H1 (cell line): ENCODE measurements at regions not wholly inside any gene's neighbourhood (a gene's known extent, or its start where the extent isn't known, plus 50 kb on each side); places are given as distances from the start of the nearest gene placed in this dataset.

ENCODE experiments used
- CTCF ChIA-PET: fragments of 300-600 bp; sonication (Branson Sonifier 250); formaldehyde crosslinking; loops from one replicate; lab custom pipeline; 2021; ENCODE audit not compliant: partially characterized antibody; lab: Charles Lee
- POLR2A ChIA-PET: fragments of 300-600 bp; sonication (Branson Sonifier 250); formaldehyde crosslinking; loops from one replicate; lab custom pipeline; 2021; ENCODE audit warnings: inconsistent platforms; ENCODE audit not compliant: partially characterized antibody; lab: Charles Lee
- DNase-seq, 2 experiments: peaks; one replicate each; pipeline versions ENCODE4 v3.0.0 to v3.0.0-alpha.2; 2010 to 2022; ENCODE audit warnings: low spot score in 2 of 2, low read depth in 1 of 2, mixed read lengths in 1 of 2
- FAIRE-seq: peaks from 2 replicates; lab custom pipeline; 2011; peaks lifted over from hg19 to GRCh38; lab: Jason Lieb, UNC
- H2AFZ ChIP-seq: 2 replicates; pipeline ENCODE4 v1.8.1; 2012; ENCODE audit warnings: low read length, inconsistent platforms
- H2AK5ac ChIP-seq: 2 replicates; pipeline ENCODE4 v1.6.1; 2013; ENCODE audit warnings: low read depth, low read length
- H2BK120ac ChIP-seq: replicated peaks from 2 replicates; pipeline ENCODE3; 2013; ENCODE audit warnings: low read depth, low read length, inconsistent platforms
- H2BK12ac ChIP-seq: 2 replicates; pipeline ENCODE4 v1.6.1; 2013; ENCODE audit warnings: low read depth, low read length
- H2BK15ac ChIP-seq: 2 replicates; pipeline ENCODE4 v1.6.1; 2013; ENCODE audit warnings: low read length
- H2BK20ac ChIP-seq: 2 replicates; pipeline ENCODE4 v1.6.1; 2013; ENCODE audit warnings: low read length
- H2BK5ac ChIP-seq: 2 replicates; pipeline ENCODE4 v1.6.1; 2013; ENCODE audit warnings: low read depth, low read length
- H3K14ac ChIP-seq: 2 replicates; pipeline ENCODE4 v1.6.1; 2013; ENCODE audit warnings: inconsistent platforms; ENCODE audit not compliant: insufficient read length
- H3K18ac ChIP-seq: 2 replicates; pipeline ENCODE4 v1.6.1; 2013; ENCODE audit warnings: low read length; ENCODE audit errors: extremely low read depth
- H3K23ac ChIP-seq: 2 replicates; pipeline ENCODE4 v1.6.1; 2013; ENCODE audit warnings: inconsistent platforms; ENCODE audit not compliant: insufficient read length
- H3K23me2 ChIP-seq: 2 replicates; pipeline ENCODE4 v1.6.1; 2013; ENCODE audit warnings: low read depth, low read length
- H3K27ac ChIP-seq: 2 replicates; pipeline ENCODE4 v1.6.1; 2011; ENCODE audit warnings: low read depth, low read length, inconsistent platforms
- H3K27me3 ChIP-seq, 4 experiments: replicated peaks in 1 of 4; 1 replicate in 1 of 4; 2 replicates in 3 of 4; pipeline versions ENCODE4 v1.6.1 to v1.8.1; 2011 to 2013; ENCODE audit warnings: low read length in 3 of 4, mild to moderate bottlenecking in 3 of 4, inconsistent platforms in 2 of 4, mixed read lengths in 2 of 4, moderate library complexity in 1 of 4; ENCODE audit not compliant: control insufficient read depth in 3 of 4, insufficient read depth in 3 of 4; ENCODE audit errors: extremely low read depth in 1 of 4
- H3K36me3 ChIP-seq, 4 experiments: 2 replicates each; pipeline versions ENCODE4 v1.6.1 to v1.8.1; 2011 to 2013; ENCODE audit warnings: mild to moderate bottlenecking in 4 of 4, low read length in 3 of 4, moderate library complexity in 2 of 4, control low read depth in 1 of 4, inconsistent platforms in 1 of 4; ENCODE audit not compliant: insufficient read depth in 4 of 4, control insufficient read depth in 2 of 4
- H3K4ac ChIP-seq: replicated peaks from 2 replicates; pipeline ENCODE3; 2013; ENCODE audit warnings: low read length, low read depth, mixed read lengths, inconsistent platforms; ENCODE audit not compliant: insufficient read length
- H3K4me1 ChIP-seq, 4 experiments: replicated peaks in 1 of 4; 1 replicate in 1 of 4; 2 replicates in 3 of 4; pipeline versions ENCODE4 v1.6.1 to v1.8.1; 2011 to 2013; ENCODE audit warnings: low read length in 3 of 4, inconsistent platforms in 2 of 4, mixed read lengths in 1 of 4; ENCODE audit not compliant: insufficient read depth in 4 of 4, control insufficient read depth in 3 of 4
- H3K4me2 ChIP-seq, 2 experiments: 2 replicates each; pipeline versions ENCODE4 v1.6.1 to v1.8.1; 2011 to 2013; ENCODE audit warnings: low read depth in 2 of 2, low read length in 2 of 2, control low read depth in 1 of 2, inconsistent platforms in 1 of 2, mild to moderate bottlenecking in 1 of 2; ENCODE audit not compliant: insufficient read depth in 1 of 2
- H3K4me3 ChIP-seq, 4 experiments: fragments of 200-600, 300-600 bp in 1 of 4; sonication (generic), shearing (Covaris generic), sonication (Bioruptor Twin) in 1 of 4; 2 replicates each; pipeline versions ENCODE4 v1.5.1 to v1.8.1; 2011 to 2016; ENCODE audit warnings: low read length in 4 of 4, low read depth in 3 of 4, control low read depth in 2 of 4, inconsistent platforms in 2 of 4, mild to moderate bottlenecking in 2 of 4, mixed read lengths in 1 of 4, moderate library complexity in 1 of 4; ENCODE audit not compliant: insufficient read depth in 2 of 4; ENCODE audit errors: extremely low read depth in 1 of 4
- H3K56ac ChIP-seq: replicated peaks from 2 replicates; pipeline ENCODE3; 2013; ENCODE audit warnings: low read depth, mild to moderate bottlenecking, mixed read lengths, low read length, inconsistent platforms; ENCODE audit not compliant: insufficient read length
- H3K79me1 ChIP-seq: 2 replicates; pipeline ENCODE4 v1.6.1; 2013; ENCODE audit warnings: low read depth, low read length, control low read depth
- H3K79me2 ChIP-seq, 2 experiments: 2 replicates each; pipeline versions ENCODE4 v1.6.1 to v1.8.1; 2012 to 2013; ENCODE audit warnings: low read length in 2 of 2, mild to moderate bottlenecking in 2 of 2, inconsistent platforms in 1 of 2; ENCODE audit not compliant: insufficient read depth in 2 of 2, control insufficient read depth in 1 of 2
- H3K9ac ChIP-seq, 4 experiments: replicated peaks in 1 of 4; 1 replicate in 1 of 4; 2 replicates in 3 of 4; pipeline versions ENCODE4 v1.6.1 to v1.8.1; 2011 to 2013; ENCODE audit warnings: low read depth in 3 of 4, low read length in 3 of 4, control low read depth in 2 of 4, mild to moderate bottlenecking in 2 of 4, moderate library complexity in 2 of 4, inconsistent platforms in 1 of 4; ENCODE audit errors: extremely low read depth in 1 of 4
- H3K9me3 ChIP-seq, 2 experiments: 2 replicates each; pipeline versions ENCODE4 v1.6.1 to v1.8.1; 2012 to 2013; ENCODE audit warnings: mild to moderate bottlenecking in 2 of 2, moderate library complexity in 2 of 2, control low read depth in 1 of 2, inconsistent platforms in 1 of 2, low read depth in 1 of 2, low read length in 1 of 2, mixed read lengths in 1 of 2; ENCODE audit not compliant: insufficient read depth in 2 of 2
- H4K20me1 ChIP-seq, 2 experiments: replicated peaks in 1 of 2; 2 replicates each; pipeline versions ENCODE3 to v1.8.1; 2011 to 2013; ENCODE audit warnings: inconsistent platforms in 2 of 2, low read length in 2 of 2, mild to moderate bottlenecking in 1 of 2; ENCODE audit not compliant: insufficient read depth in 2 of 2, control insufficient read depth in 1 of 2
- H4K5ac ChIP-seq: 2 replicates; pipeline ENCODE4 v1.6.1; 2013; ENCODE audit warnings: low read length, low read depth, mixed read lengths, inconsistent platforms; ENCODE audit not compliant: insufficient read length
- H4K8ac ChIP-seq: 2 replicates; pipeline ENCODE4 v1.8.0; 2013; ENCODE audit warnings: mild to moderate bottlenecking, moderate library complexity, low read length, inconsistent platforms; ENCODE audit not compliant: insufficient read depth; ENCODE audit errors: extremely low read depth
- H4K91ac ChIP-seq: replicated peaks from 2 replicates; pipeline ENCODE3; 2013; ENCODE audit warnings: low read length, mixed read lengths, inconsistent platforms; ENCODE audit not compliant: insufficient read length
- ATF3 ChIP-seq: IDR thresholded peaks from 2 replicates; pipeline ENCODE4 v1.6.1; 2011; ENCODE audit warnings: low read depth, mild to moderate bottlenecking, low read length; ENCODE audit not compliant: insufficient read depth
- BACH1 ChIP-seq: IDR thresholded peaks from 2 replicates; pipeline ENCODE4 v1.6.1; 2012; ENCODE audit warnings: low read length, improper control_type of control experiment
- CBX5 ChIP-seq: fragments of 300-800, 300-1000 bp; sonication (generic); IDR thresholded peaks from 2 replicates; pipeline ENCODE4 v1.7.1; 2016; ENCODE audit warnings: antibody characterized with exemption, low read length, low read depth
- CBX8 ChIP-seq: fragments of 300-800, 300-1000 bp; sonication (generic); IDR thresholded peaks from 2 replicates; pipeline ENCODE4 v1.7.1; 2016; ENCODE audit warnings: low read depth, low read length, borderline replicate concordance
- GABPA ChIP-seq: IDR thresholded peaks from 2 replicates; pipeline ENCODE4 v1.6.1; 2011; ENCODE audit warnings: mild to moderate bottlenecking, low read length, moderate library complexity, borderline replicate concordance; ENCODE audit not compliant: insufficient read depth
- RNF2 ChIP-seq: fragments of 200-900, 300-1000 bp; sonication (generic); IDR thresholded peaks from 2 replicates; pipeline ENCODE4 v1.7.1; 2016; ENCODE audit warnings: borderline replicate concordance, low read depth, mild to moderate bottlenecking, antibody characterized with exemption, low read length; ENCODE audit not compliant: poor library complexity, severe bottlenecking; ENCODE audit errors: missing control alignments
- SRF ChIP-seq: IDR thresholded peaks from 2 replicates; pipeline ENCODE4 v1.6.1; 2011; ENCODE audit warnings: mild to moderate bottlenecking, low read depth, low read length, moderate library complexity
- TAF7 ChIP-seq: optimal IDR thresholded peaks from 2 replicates; pipeline ENCODE3; 2011; ENCODE audit warnings: low read depth, mild to moderate bottlenecking, inconsistent platforms, low read length, moderate library complexity, borderline replicate concordance
- WGBS, 2 experiments: shearing (Covaris generic) in 1 of 2; methylation state at CpG; one replicate each; pipeline versions ENCODE4 v1.1.6 to v1.1.7; 2013 to 2015; ENCODE audit warnings: low lambda C conversion rate in 2 of 2, mixed read lengths in 2 of 2, inconsistent platforms in 1 of 2, low coverage in 1 of 2, missing lambda C conversion rate in 1 of 2; ENCODE audit not compliant: insufficient replicate concordance in 2 of 2, insufficient coverage in 1 of 2, insufficient read length in 1 of 2; ENCODE audit errors: extremely low coverage in 1 of 2, missing lambda C conversion rate in 1 of 2; 5-methylcytosine and 5-hydroxymethylcytosine counted together

DNA sequence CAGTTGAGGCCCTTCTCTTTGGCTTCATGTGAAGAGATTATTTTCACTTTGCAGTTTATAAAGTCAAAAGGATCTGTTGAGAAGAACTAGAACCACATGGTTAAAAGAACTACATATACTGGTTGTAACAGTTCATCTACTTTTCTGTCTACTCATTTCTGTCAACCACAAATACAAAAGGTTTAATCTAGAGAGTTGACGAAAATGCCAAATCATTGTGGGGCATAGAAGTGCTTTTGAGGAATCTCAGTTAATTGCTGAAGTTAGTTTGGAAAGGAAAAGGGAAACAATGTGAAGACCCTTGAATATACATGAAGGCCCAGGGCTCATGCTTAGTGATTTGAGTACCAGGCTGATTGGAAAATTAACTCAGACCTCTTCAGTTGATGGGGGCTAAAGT, 415.7 kb upstream of the ZP4 start:
- DNase-seq (no peak), FAIRE-seq (no peak)
- Histone ChIP-seq H4K91ac (no peak overlapping the region), H4K5ac (no peak overlapping the region), H3K23me2 (no peaks in the 10 kb centered on the region; the same call in 1 of the 2 replicates), H3K9ac (no peak overlapping the region), H3K14ac (no peak overlapping the region), H3K27ac (no peak overlapping the region), H3K27me3 (no peaks in the 10 kb centered on the region), H3K4me2 (no peak overlapping the region), H3K79me2 (no peaks in the 10 kb centered on the region)
- POLR2A ChIA-PET: no interaction called here
- no peak for TF ChIP-seq CBX5
- no peak for TF ChIP-seq GABPA
- no peak for TF ChIP-seq CBX8
- TF ChIP-seq ATF3: no peak
- TF ChIP-seq TAF7: no peak
- no peak for TF ChIP-seq RNF2
- TF ChIP-seq BACH1: no peak
- TF ChIP-seq SRF: no peak
- TF ChIP-seq, all 59 proteins: peak for 0
- Histone ChIP-seq H3K18ac (no peak overlapping the region), H3K79me1 (no peaks in the 10 kb centered on the region), H3K9me3 (no peaks in the 10 kb centered on the region), H3K56ac (no peak overlapping the region), H3K4me1 (no peaks in the 10 kb centered on the region), H3K23ac (no peak overlapping the region), H2AK5ac (no peak overlapping the region), H2AFZ (no peak overlapping the region), H3K4me3 (no peak overlapping the region), H2BK5ac (no peak overlapping the region), H2BK12ac (no peak overlapping the region), H2BK15ac (no peak overlapping the region), H3K4ac (no peak overlapping the region), H4K20me1 (no peaks in the 10 kb centered on the region), H4K8ac (no peak overlapping the region), H3K36me3 (0 out of 8 replicates have a peak, but pooled peaks cover 0 to 2% (median 0%) of the 10 kb centered on the region in 4 experiments), H2BK20ac (no peak overlapping the region), H2BK120ac (no peak overlapping the region)
- 91% methylated on average over 1 of the region's 1 CpG; no CpG with 5 or more reads in 1 of the 2 experiments for WGBS, 2 experiments
- CTCF ChIA-PET: no interaction called here
